ENCODE measurements at regions not wholly inside any gene's neighbourhood (a gene's known extent, or its start where the extent isn't known, plus 50 kb on each side); places are given as distances from the start of the nearest gene placed in this dataset.

DNA sequence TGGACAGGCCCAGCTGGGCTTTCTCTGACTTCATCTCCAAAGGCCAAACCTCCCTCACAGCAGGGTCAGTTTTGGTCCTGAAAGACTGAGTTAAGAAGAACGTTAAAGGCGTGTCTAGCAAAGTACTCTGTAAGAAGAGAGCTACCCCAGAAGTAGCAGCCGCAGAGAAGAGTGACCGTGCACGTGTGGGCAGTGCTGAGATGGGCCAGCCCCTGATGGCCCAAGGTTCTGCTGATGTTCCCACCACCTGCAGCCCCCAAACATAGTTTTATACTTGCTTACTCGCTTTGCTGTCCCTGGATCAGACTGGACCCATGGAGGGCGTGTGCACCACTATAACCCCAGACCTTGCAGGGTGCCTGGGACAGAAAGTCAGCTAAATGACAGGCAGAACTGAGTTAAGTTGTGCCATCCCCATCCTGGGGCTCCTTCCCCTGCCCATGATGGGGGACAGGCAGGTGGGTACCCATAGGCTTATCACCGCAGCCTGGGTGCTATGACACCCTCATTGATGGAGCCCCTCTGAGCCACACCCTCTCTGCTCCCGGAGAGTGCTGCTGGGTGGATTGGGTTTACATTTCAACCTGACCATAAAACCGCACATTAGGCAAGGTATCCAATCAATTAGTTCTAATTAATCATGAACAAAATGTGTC lies 367.3 kb upstream of the HS6ST1 start:
- no peaks in the 10 kb centered on the region for H3K79me2 ChIP-seq (ENCODE audit: insufficient read depth, low read depth)
- H3K27me3 ChIP-seq (ENCODE audit: insufficient read depth, low read depth): no peaks in the 10 kb centered on the region
- H3K4me3 ChIP-seq (IDR thresholded peaks at IDR 0.05; ENCODE audit: insufficient read depth, low read depth, low read length): no peak overlapping the region
- no peak overlapping the region for H3K9ac ChIP-seq
- H3K4me2 ChIP-seq: no peak overlapping the region
- H4K20me1 ChIP-seq (ENCODE audit: insufficient read depth): no peaks in the 10 kb centered on the region
- no peaks in the 10 kb centered on the region for H3K4me1 ChIP-seq (ENCODE audit: low read depth, poor library complexity, severe bottlenecking)
- no peak overlapping the region for H2AFZ ChIP-seq (ENCODE audit: low read depth)
- H3K27ac ChIP-seq: no peak overlapping the region
- TF ChIP-seq, protein P1, sequence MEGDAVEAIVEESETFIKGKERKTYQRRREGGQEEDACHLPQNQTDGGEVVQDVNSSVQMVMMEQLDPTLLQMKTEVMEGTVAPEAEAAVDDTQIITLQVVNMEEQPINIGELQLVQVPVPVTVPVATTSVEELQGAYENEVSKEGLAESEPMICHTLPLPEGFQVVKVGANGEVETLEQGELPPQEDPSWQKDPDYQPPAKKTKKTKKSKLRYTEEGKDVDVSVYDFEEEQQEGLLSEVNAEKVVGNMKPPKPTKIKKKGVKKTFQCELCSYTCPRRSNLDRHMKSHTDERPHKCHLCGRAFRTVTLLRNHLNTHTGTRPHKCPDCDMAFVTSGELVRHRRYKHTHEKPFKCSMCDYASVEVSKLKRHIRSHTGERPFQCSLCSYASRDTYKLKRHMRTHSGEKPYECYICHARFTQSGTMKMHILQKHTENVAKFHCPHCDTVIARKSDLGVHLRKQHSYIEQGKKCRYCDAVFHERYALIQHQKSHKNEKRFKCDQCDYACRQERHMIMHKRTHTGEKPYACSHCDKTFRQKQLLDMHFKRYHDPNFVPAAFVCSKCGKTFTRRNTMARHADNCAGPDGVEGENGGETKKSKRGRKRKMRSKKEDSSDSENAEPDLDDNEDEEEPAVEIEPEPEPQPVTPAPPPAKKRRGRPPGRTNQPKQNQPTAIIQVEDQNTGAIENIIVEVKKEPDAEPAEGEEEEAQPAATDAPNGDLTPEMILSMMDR (conservative IDR thresholded peaks at IDR 0.05; ENCODE audit: low read depth, low read length): no peak
- no peaks in the 10 kb centered on the region for H3K36me3 ChIP-seq (ENCODE audit: insufficient read depth)

DNA sequence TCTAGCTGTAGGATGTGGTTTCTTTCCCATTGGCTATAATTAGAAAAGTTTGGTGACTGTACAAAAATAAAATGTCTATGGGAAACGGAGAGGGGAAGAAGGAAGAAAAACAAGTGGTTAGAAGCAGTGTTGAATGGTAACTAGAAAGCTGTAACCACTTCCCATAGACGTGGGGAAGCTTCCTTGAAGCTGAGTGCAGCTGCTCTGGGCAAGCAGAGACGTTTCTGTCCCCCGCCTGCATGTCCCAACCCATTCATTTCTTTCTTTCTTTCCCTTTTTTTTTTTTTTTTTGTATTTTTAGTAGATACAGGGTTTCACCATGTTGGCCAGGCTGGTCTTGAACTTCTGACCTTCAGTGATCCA lies 367.8 kb upstream of the HS6ST1 start:
- no peak overlapping the region for H2AFZ ChIP-seq (ENCODE audit: low read depth)
- H3K27ac ChIP-seq: no peak overlapping the region
- TF ChIP-seq, protein P1 (conservative IDR thresholded peaks at IDR 0.05; ENCODE audit: low read depth, low read length): no peak
- H3K4me1 ChIP-seq (ENCODE audit: low read depth, poor library complexity, severe bottlenecking): no peaks in the 10 kb centered on the region
- H3K36me3 ChIP-seq (ENCODE audit: insufficient read depth): no peaks in the 10 kb centered on the region
- no peaks in the 10 kb centered on the region for H3K27me3 ChIP-seq (ENCODE audit: insufficient read depth, low read depth)
- no peaks in the 10 kb centered on the region for H4K20me1 ChIP-seq (ENCODE audit: insufficient read depth)
- H3K4me2 ChIP-seq: no peak overlapping the region
- no peak overlapping the region for H3K4me3 ChIP-seq (IDR thresholded peaks at IDR 0.05; ENCODE audit: insufficient read depth, low read depth, low read length)
- H3K79me2 ChIP-seq (ENCODE audit: insufficient read depth, low read depth): no peaks in the 10 kb centered on the region
- no peak overlapping the region for H3K9ac ChIP-seq

DNA sequence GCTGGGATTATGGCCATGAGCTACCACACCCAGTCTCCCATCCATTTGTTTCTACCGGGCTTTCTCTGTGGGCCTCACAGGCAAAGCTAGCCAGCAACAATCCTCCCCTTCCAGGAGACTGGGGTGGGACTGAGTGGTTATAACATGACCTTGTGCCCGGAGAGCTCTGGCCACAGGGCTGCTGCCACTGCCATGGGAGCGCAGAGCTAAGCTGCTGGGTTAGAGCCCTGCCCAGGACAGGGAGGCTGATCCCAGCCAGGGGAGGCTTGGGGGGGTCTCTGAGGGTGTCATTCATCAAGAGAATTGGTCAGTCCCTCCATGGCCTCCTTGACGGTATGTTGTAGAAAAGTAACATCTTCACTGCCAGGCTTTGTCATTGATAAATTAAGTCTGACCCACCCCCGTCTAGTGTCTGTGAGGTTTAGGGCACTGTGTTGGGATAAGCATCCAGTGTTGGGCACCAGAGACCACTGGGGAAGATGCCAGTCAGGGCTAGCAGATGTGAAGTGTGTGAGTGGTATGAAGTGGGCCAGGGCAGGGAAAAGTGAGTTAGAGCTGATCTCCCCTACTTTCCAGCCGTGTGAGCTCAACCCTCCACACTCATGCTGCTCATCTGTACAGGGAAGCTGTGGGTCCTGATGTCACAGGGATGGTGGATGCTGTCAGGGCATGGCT lies 368.4 kb upstream of the HS6ST1 start:
- Histone ChIP-seq H3K79me2 (ENCODE audit: insufficient read depth, low read depth) (no peaks in the 10 kb centered on the region), H3K9ac (no peak overlapping the region), H3K4me1 (ENCODE audit: low read depth, poor library complexity, severe bottlenecking) (no peaks in the 10 kb centered on the region), H2AFZ (ENCODE audit: low read depth) (no peak overlapping the region), H3K4me3 (IDR thresholded peaks at IDR 0.05; ENCODE audit: insufficient read depth, low read depth, low read length) (no peak overlapping the region), H3K27ac (no peak overlapping the region), H4K20me1 (ENCODE audit: insufficient read depth) (no peaks in the 10 kb centered on the region), H3K4me2 (no peak overlapping the region), H3K36me3 (ENCODE audit: insufficient read depth) (no peaks in the 10 kb centered on the region), H3K27me3 (ENCODE audit: insufficient read depth, low read depth) (no peaks in the 10 kb centered on the region)
- TF ChIP-seq, protein P1 (conservative IDR thresholded peaks at IDR 0.05; ENCODE audit: low read depth, low read length): no peak

DNA sequence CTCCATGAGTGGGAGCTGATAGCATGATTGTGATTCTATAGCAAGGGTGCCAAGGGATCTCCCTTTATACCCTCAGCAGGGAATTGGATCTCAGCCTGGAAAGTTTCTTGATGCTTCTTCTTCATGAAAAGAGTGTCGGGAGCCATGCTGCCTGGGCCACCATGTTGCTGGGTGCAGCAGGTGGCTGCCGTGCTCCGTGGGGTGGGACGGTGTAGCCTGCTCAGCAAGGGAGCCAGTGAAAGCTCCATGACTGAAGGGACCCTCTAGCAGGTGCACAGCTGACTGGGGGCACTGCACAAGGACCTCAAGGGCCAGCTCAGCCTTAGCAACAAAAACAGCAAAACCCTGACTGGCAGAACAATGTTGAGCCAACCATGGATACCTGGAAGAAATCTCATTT lies 368.9 kb upstream of the HS6ST1 start:
- Histone ChIP-seq H3K79me2 (ENCODE audit: insufficient read depth, low read depth) (no peaks in the 10 kb centered on the region), H2AFZ (ENCODE audit: low read depth) (no peak overlapping the region), H3K27ac (no peak overlapping the region), H4K20me1 (ENCODE audit: insufficient read depth) (no peaks in the 10 kb centered on the region), H3K36me3 (ENCODE audit: insufficient read depth) (no peaks in the 10 kb centered on the region), H3K4me1 (ENCODE audit: low read depth, poor library complexity, severe bottlenecking) (no peaks in the 10 kb centered on the region), H3K4me2 (no peak overlapping the region), H3K9ac (no peak overlapping the region), H3K27me3 (ENCODE audit: insufficient read depth, low read depth) (no peaks in the 10 kb centered on the region), H3K4me3 (IDR thresholded peaks at IDR 0.05; ENCODE audit: insufficient read depth, low read depth, low read length) (no peak overlapping the region)
- TF ChIP-seq, protein P1 (conservative IDR thresholded peaks at IDR 0.05; ENCODE audit: low read depth, low read length): no peak

Data from KMS-11 (cell line).